GM13977 (cell line): ENCODE measurements at regions not wholly inside any gene's neighbourhood (a gene's known extent, or its start where the extent isn't known, plus 50 kb on each side); places are given as distances from the start of the nearest gene placed in this dataset.

Source experiments
- DNase-seq: peaks from one replicate; pipeline ENCODE4 v3.0.0; 2012; ENCODE audit warnings: low spot score
- CTCF ChIP-seq: IDR thresholded peaks from 2 replicates; pipeline ENCODE4 v1.5.1; 2012; ENCODE audit warnings: mild to moderate bottlenecking, control low read depth; ENCODE audit not compliant: insufficient read depth; ENCODE audit errors: extremely low read depth, missing control alignments
- in situ Hi-C: fragments of 300-500 bp; cut with MboI; formaldehyde crosslinking; loops from one replicate; pipeline ENCODE4 v1.12.0; 2022; ENCODE audit warnings: low sequenced_read_pairs, low pct_unique_long_range_greater_than_20kb, mixed read lengths, inconsistent platforms; ENCODE audit not compliant: unreplicated experiment

DNA sequence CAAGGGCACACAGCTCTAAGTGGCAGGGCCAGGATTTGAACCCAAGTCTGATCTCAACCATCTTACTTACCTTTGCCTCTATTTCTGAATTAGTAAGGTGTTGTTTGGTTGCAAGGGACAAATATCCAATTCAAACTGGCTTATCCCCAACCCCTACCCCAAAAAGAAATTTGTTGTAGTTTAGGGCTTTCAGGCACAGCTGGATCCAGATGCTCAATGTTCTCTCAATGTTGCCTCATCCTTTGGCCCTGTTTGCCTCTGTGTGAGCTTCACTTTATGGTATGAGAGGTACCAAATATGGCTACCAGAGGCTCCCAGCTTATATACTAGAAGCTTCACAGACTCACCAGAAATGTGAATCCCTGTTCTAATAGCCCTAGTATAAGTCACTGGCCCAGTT is 499.9 kb downstream of the SHQ1 start:
- DNase-seq = no peak
- in situ Hi-C loops = no loop called here
- no peak for TF ChIP-seq CTCF

DNA sequence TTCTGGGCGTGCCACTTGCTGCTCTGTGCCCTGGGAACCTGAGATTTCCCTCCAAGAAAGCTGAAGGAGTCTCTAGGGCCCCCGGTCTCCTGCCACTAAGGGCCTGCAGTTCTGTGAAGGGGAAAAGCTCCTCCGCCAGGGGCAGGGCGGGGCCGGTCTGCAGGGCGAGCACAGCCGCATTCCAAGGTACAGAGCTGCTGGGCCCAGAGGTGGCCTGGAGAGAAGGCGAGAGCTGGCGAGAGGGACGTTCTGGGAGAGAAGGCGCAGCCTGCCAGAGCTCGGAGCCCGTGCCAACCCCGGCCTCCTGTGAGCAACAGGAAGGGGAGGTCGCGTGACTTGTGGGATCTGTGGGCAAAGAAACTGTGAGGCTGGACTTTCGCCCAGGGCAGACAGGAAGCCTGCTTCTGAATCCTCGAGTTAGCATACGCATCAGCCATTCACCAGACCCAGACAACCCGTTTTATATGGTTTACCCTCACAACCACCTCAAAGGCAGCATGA is 500.4 kb downstream of the SHQ1 start:
- no peak for DNase-seq
- TF ChIP-seq CTCF = peak; percentile 10
- in situ Hi-C loops = no loop called here

DNA sequence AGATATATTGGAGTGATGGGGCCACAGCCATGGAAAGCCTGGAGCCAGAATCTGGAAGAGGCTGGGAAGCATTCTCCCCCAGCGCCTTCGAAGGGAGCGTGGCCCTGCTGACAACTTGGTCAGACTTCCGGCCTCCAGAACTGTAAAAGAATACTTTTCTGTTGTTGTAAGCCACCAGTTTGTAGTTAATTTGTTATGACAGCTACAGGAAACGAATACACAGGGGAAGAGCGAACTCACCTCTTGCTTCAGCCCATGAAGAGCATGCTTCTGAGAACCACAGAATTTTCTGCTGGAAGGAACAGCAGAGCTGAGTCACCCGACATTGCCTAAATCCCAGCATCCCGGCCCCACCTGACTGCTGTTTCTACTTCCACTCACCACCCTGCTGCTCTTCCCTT is 501.7 kb downstream of the SHQ1 start:
- no peak for DNase-seq
- TF ChIP-seq CTCF = no peak
- in situ Hi-C loops = no loop called here

GRCh38 chr3:72345980-72346379 is 502.3 kb downstream of the SHQ1 start:
- in situ Hi-C loops = no loop called here
- DNase-seq = no peak
- no peak for TF ChIP-seq CTCF

DNA sequence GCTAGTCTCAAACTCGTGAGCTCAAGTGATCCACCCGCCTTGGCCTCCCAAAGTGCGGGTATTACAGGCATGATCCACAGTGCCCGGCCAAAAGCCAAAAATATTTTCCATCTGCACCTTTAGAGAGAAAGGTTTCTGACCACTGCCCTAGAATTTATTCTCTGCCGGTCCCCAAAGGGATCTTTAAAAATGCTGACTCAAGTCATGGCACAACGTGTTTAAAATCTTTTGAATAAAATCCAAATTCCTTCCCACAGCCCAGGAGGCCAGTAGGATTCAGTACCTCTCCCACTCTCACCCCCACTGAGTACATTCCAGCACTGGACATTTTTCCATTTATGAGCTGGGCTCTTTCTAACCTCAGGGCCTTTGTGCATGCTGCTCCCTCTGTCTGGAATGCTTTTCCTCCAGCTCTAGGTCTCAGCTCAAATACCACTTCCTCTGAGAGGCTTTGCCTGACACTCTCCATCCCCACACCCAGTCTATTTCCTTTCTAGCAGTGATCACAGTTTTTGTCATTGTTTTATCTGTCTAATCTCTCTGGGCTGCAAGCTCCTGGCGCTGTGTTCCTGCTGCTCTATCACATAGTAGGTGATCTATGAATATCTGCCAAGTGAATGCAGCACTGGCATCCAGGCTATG is 502.9 kb downstream of the SHQ1 start:
- no peak for TF ChIP-seq CTCF
- DNase-seq = no peak
- in situ Hi-C loops = no loop called here

GRCh38 chr3:72344647-72345046 is 503.6 kb downstream of the SHQ1 start:
- in situ Hi-C loops = no loop called here
- no peak for DNase-seq
- no peak for TF ChIP-seq CTCF
